Bronchial epithelial cell (primary cell): ENCODE measurements at regions not wholly inside any gene's neighbourhood (a gene's known extent, or its start where the extent isn't known, plus 50 kb on each side); places are given as distances from the start of the nearest gene placed in this dataset.
"Not testable (repeated sequence)": the region's sequence is repeated elsewhere in the genome, so short reads cannot be mapped to it uniquely, and the experiment has no call there.

ENCODE experiments used
- DNase-seq: peaks from one replicate; pipeline ENCODE4 v3.0.0-alpha.2; 2010; ENCODE audit warnings: low read depth
- FAIRE-seq: peaks from 2 replicates; lab custom pipeline; 2011; peaks lifted over from hg19 to GRCh38; lab: Jason Lieb, UNC
- H3K27me3 ChIP-seq: 2 replicates; pipeline ENCODE4 v1.5.1; 2011; ENCODE audit warnings: low read length; ENCODE audit not compliant: control insufficient read depth, insufficient read depth
- H3K36me3 ChIP-seq: 2 replicates; pipeline ENCODE4 v1.5.1; 2011; ENCODE audit warnings: low read length; ENCODE audit not compliant: control insufficient read depth, insufficient read depth
- H3K4me3 ChIP-seq: 2 replicates; pipeline ENCODE4 v1.5.1; 2011; ENCODE audit warnings: mild to moderate bottlenecking, low read depth, low read length, control low read depth
- CTCF ChIP-seq: IDR thresholded peaks from 2 replicates; pipeline ENCODE4 v1.5.1; 2011; ENCODE audit warnings: mild to moderate bottlenecking, moderate library complexity, low read length, control low read depth, inconsistent platforms; ENCODE audit not compliant: insufficient read depth, severe bottlenecking

- DNase-seq (no peak), FAIRE-seq (no peak)
- TF ChIP-seq CTCF = no peak
- H3K36me3 ChIP-seq = no peaks in the 10 kb centered on the region
- H3K4me3 ChIP-seq = no peak overlapping the region
- H3K27me3 ChIP-seq = no peaks in the 10 kb centered on the region
These were observed 324.4 kb downstream of the FAT4 start for GRCh38 chr4:125639182-125639621.

- FAIRE-seq (no peak), DNase-seq (no peak)
These were observed 326.9 kb downstream of the FAT4 start for GRCh38 chr4:125641611-125642010.

GRCh38 chr4:125642645-125643044 is 327.9 kb downstream of the FAT4 start:
- no peak overlapping the region for H3K4me3 ChIP-seq
- no peaks in the 10 kb centered on the region for H3K36me3 ChIP-seq
- no peak for FAIRE-seq
- TF ChIP-seq CTCF = no peak
- H3K27me3 ChIP-seq = no peaks in the 10 kb centered on the region
- DNase-seq = no peak

More at GRCh38 chr4:125641611-125642010, 326.9 kb downstream of the FAT4 start:
- no peaks in the 10 kb centered on the region for H3K36me3 ChIP-seq
- H3K4me3 ChIP-seq = no peak overlapping the region
- no peaks in the 10 kb centered on the region for H3K27me3 ChIP-seq
- TF ChIP-seq CTCF = no peak

- no peaks in the 10 kb centered on the region for H3K36me3 ChIP-seq
These were observed 334.7 kb downstream of the FAT4 start for GRCh38 chr4:125649452-125649851.

GRCh38 chr4:125650557-125650956 is 335.8 kb downstream of the FAT4 start:
- FAIRE-seq (no peak), DNase-seq (peak; percentile 8)
- Histone ChIP-seq H3K27me3 (no peaks in the 10 kb centered on the region), H3K4me3 (no peak overlapping the region), H3K36me3 (no peaks in the 10 kb centered on the region)
- TF ChIP-seq CTCF = no peak

More at GRCh38 chr4:125649452-125649851, 334.7 kb downstream of the FAT4 start:
- FAIRE-seq (no peak), DNase-seq (no peak)
- Histone ChIP-seq H3K4me3 (no peak overlapping the region), H3K27me3 (no peaks in the 10 kb centered on the region)
- TF ChIP-seq CTCF = no peak

GRCh38 chr4:125651707-125652357 is 337.1 kb downstream of the FAT4 start:
- H3K27me3 ChIP-seq, H3K36me3 ChIP-seq, DNase-seq, H3K4me3 ChIP-seq, FAIRE-seq: not testable (repeated sequence)
